WTC11 (cell line): ENCODE measurements at regions not wholly inside any gene's neighbourhood (a gene's known extent, or its start where the extent isn't known, plus 50 kb on each side); places are given as distances from the start of the nearest gene placed in this dataset.

Experiments used
- CREB1 ChIP-seq: sonication (generic); formaldehyde crosslinking; IDR thresholded peaks from 2 replicates; pipeline ENCODE4 v1.8.0; 2023; ENCODE audit warnings: mild to moderate bottlenecking, missing genetic modification reagents
- CTCF ChIP-seq: fragments of 200-600 bp; IDR thresholded peaks from 2 replicates; pipeline ENCODE4 v1.8.0; 2022; ENCODE audit warnings: antibody characterized with exemption
- FOXJ3 ChIP-seq: sonication (generic); formaldehyde crosslinking; IDR thresholded peaks from 2 replicates; pipeline ENCODE4 v1.9.0; 2021; ENCODE audit warnings: missing genetic modification reagents, mild to moderate bottlenecking, borderline replicate concordance
- IRF2 ChIP-seq: sonication (generic); formaldehyde crosslinking; IDR thresholded peaks from 2 replicates; pipeline ENCODE4 v1.8.0; 2022; ENCODE audit warnings: low read depth, missing genetic modification reagents, borderline replicate concordance
- MAX ChIP-seq: sonication (generic); formaldehyde crosslinking; IDR thresholded peaks from 2 replicates; pipeline ENCODE4 v1.8.0; 2022; ENCODE audit warnings: mild to moderate bottlenecking, missing genetic modification reagents
- NR2C2 ChIP-seq: sonication (generic); formaldehyde crosslinking; IDR thresholded peaks from 2 replicates; pipeline ENCODE4 v1.8.0; 2022; ENCODE audit warnings: mild to moderate bottlenecking, missing genetic modification reagents
- USF1 ChIP-seq: sonication (generic); formaldehyde crosslinking; IDR thresholded peaks from 2 replicates; pipeline ENCODE4 v1.8.0; 2022; ENCODE audit warnings: mild to moderate bottlenecking, missing genetic modification reagents
- USF2 ChIP-seq: sonication (generic); formaldehyde crosslinking; IDR thresholded peaks from 2 replicates; pipeline ENCODE4 v1.8.1; 2023; ENCODE audit warnings: mild to moderate bottlenecking, missing genetic modification reagents, moderate library complexity
- ZNF121 ChIP-seq: sonication (generic); formaldehyde crosslinking; IDR thresholded peaks from 2 replicates; pipeline ENCODE4 v1.8.0; 2023; ENCODE audit warnings: missing genetic modification reagents
- ZNF219 ChIP-seq: sonication (generic); formaldehyde crosslinking; IDR thresholded peaks from 2 replicates; pipeline ENCODE4 v1.8.0; 2023; ENCODE audit warnings: missing genetic modification reagents, mild to moderate bottlenecking, borderline replicate concordance
- ZNF232 ChIP-seq: sonication (generic); formaldehyde crosslinking; IDR thresholded peaks from 2 replicates; pipeline ENCODE4 v1.8.0; 2022; ENCODE audit warnings: mild to moderate bottlenecking, missing genetic modification reagents
- ZNF423 ChIP-seq: fragments of 250-450 bp; sonication (Bioruptor Pico); IDR thresholded peaks from 2 replicates; pipeline ENCODE4 v2.1.2; 2022; ENCODE audit warnings: mild to moderate bottlenecking, moderate library complexity

GRCh38 chr5:142395334-142395733 lies 70.5 kb upstream of the SPRY4 start:
- no peak for TF ChIP-seq ZNF232 (CRISPR knock-in tag)
- TF ChIP-seq CTCF = no peak
- TF ChIP-seq ZNF423 = no peak
- TF ChIP-seq CREB1 (CRISPR knock-in tag) = no peak
- TF ChIP-seq FOXJ3 (CRISPR knock-in tag) = no peak
- TF ChIP-seq NR2C2 = no peak
- TF ChIP-seq USF2 = no peak
- no peak for TF ChIP-seq IRF2 (CRISPR knock-in tag)
- TF ChIP-seq USF1 (CRISPR knock-in tag) = no peak
- TF ChIP-seq MAX (CRISPR knock-in tag) = no peak
- no peak for TF ChIP-seq ZNF219
- no peak for TF ChIP-seq ZNF121 (CRISPR knock-in tag)
